SH-SY5Y (cell line): ENCODE measurements at regions not wholly inside any gene's neighbourhood (a gene's known extent, or its start where the extent isn't known, plus 50 kb on each side); places are given as distances from the start of the nearest gene placed in this dataset.

Experiments used
- GATA2 ChIP-seq: IDR thresholded peaks from 2 replicates; pipeline ENCODE4 v1.6.1; 2011; ENCODE audit warnings: mild to moderate bottlenecking, low read depth, low read length
- GATA3 ChIP-seq: IDR thresholded peaks from 2 replicates; pipeline ENCODE4 v1.6.1; 2011; ENCODE audit warnings: low read depth, mild to moderate bottlenecking, low read length, moderate library complexity

DNA sequence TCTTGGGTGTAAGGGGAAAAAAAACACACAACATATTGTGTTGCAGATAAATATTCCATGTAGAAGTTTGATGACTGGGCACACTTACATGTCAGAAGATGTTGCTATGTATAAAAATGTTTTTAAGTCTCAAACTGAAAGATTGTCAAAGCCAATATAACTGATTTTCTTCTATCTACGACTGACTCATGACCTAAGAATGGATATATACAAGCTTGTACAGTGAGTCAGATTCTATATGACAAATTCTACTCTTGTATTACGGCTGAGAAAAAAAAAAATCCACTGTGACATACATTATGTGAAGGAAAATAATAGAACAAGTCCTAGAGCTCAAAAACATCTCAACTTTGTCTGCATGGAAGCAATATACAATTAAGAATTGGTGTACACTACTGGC lies 343.0 kb upstream of the PCDH15 start:
- TF ChIP-seq GATA2: no peak
- no peak for TF ChIP-seq GATA3

DNA sequence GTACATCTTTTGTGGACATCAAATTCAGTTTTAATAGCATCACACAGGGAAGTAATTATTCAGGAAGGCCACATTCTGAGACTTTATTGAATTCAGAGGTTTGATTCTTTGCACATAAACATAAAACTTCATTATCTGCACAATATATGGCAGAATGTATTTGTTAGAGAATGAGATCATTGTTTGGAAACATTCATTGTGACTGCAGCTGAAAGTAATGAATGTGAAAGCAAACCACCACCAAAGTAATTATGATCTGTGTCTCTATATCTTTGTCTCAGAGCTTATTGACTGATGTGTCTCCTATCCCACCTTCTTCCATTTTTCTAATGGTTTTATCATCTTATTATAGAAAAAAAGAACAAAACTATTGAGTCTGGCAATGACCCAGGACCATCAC lies 340.9 kb upstream of the PCDH15 start:
- no peak for TF ChIP-seq GATA2
- no peak for TF ChIP-seq GATA3

DNA sequence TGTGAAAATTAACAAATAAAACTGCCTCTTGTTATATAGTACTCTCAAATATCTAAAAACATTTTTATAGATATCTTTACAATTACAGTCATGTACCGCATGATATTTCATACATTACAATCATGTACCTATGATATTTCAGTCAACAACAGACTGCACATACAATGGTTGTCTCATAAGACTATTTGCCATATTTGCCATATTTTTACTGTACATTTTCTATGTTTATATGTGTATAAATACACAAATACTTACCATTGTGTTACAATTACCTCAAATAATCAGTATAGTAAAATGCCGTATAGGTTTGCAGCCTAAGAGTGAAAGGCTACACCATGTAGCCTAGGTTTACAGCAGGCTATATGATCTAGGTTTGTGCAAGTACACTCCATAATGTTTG lies 336.0 kb upstream of the PCDH15 start:
- no peak for TF ChIP-seq GATA2
- TF ChIP-seq GATA3: no peak

DNA sequence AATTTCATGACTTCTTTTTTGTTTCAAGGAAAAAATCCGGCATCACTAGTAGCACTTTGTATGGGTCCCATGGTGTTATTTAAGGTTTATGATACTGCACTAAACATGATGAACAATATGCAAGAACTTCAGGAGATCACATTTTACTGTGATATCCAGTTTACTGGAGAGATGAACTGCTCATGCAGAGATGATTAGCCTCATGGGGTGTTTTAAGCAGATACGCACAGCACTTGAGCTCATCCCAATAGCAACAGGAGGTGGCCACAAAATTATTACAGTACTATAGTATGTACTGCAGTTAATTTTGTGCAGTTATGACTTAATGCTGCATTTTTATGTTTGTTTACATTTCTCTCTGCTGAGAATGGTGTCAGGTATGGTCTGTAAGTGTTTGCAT lies 303.7 kb upstream of the PCDH15 start:
- no peak for TF ChIP-seq GATA3
- TF ChIP-seq GATA2: no peak

DNA sequence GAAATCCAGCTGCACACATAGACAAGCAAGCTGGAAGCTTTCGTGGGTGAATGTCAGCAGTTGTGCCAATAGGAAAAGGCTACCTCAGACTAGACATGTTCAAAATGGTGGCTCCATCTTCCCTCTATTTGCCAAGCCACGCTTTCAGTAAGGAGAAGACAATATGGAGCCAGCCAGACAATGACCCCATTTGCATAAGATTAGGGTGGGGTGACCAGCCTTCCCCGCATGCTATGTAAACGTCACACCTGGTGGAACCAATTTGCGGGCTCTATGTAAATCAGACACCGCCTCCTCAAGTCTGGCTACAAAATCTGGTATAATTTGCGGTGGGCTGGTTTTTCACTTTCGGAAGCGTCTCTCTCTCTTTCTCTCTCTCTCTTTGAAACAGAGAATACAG lies 297.4 kb upstream of the PCDH15 start:
- TF ChIP-seq GATA2 (no peak), GATA3 (no peak)

DNA sequence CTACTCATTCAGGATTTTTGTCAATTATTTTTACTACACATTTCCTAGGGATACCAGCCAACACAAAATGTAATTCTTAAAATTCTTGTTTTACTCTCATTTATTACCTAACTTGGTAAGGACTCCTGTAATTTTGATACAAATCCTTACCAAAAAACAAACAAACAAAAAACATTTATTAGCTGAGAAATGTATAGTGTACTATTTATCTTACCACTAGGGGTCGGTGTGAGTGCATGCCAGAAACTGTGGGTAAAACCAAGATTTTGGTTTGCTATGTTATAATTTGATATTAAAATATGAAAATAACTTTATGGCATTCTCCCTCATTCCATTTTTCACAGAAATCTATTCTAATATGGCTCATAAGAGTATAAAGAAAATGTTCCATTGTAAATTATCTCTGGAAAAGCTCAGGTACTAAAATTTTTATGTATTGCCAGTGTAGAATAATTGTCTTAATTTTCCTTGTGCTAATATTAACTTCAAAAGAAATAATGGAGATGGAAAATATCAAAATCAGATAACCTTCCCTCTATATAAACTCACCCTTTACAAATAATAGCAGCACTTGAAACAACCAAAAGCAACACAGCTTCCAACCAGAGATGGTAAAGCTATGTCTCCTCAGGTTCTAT lies 290.8 kb upstream of the PCDH15 start:
- TF ChIP-seq GATA3: no peak
- TF ChIP-seq GATA2: no peak

DNA sequence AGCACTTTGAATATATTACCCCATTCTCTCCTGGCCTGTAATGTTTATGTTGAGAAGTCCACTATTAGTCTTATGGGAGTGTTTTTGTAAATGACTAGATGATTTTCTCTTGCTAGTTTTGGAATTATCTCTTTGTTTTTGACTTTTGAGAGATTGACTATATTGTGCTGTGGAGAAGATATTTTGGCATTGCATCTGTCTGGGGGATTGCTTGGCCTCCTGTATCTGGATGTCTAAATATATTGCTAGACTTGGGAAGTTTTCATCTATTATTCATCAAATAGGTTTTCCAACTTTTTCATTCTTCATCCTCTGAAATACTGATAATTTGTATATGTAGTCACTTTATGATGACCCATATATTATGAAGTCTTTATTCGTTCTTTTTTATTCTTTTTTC lies 277.1 kb upstream of the PCDH15 start:
- TF ChIP-seq GATA2: no peak
- no peak for TF ChIP-seq GATA3

DNA sequence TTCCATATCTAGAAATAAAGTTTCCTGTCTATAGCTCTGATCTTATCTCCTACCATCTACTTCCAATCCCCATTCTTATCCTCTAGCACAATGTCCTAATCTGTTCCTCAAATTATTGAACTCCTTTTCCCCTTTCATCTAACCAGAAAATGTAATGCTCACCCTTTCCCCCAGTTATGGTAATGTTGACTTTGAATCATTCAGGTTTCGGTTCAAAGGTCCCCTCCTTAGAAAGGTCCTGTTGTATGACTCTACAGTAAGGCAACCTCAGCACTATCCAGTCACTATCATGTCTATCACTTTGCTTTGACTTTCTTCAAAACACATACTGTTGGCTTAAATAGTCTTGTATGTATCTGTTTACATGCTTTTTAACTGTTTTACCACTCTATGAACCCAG lies 264.2 kb upstream of the PCDH15 start:
- TF ChIP-seq GATA3 (no peak), GATA2 (no peak)

DNA sequence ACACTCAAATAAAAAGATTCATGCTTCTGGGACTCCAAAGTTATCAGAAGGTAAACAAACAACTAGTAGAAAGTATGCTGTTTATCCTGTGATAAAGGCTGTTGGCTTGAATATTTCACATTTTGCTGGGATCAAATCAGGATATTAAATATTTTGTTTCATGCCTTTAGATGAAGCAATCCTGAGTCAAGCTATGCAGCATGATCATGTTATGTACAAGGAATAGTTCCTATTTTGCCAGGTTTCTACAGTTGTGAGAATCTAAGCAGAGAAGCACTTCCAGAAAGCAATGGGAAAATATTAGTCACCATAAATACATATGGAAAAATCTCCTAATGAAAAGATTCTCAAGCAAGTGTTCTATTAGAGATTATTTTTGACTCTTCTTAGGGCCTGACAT lies 262.8 kb upstream of the PCDH15 start:
- no peak for TF ChIP-seq GATA3
- no peak for TF ChIP-seq GATA2

DNA sequence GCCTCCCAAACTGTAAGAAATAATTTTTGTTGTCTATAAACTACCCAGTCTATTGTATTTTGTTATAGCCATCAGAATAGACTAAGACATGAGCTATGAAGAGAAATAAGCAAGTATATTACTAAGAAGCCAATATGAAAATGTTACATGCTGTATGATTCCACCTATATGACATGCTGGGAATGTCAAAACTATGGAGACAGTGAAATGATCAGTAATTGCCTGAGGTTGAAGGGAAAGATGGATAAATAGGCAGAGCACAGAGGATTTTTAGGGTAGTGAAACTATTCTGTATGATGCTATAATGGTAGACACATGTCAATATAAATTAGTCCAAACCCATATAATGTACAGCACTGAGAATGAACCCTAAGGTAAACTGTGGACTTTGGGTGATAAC lies 261.3 kb upstream of the PCDH15 start:
- TF ChIP-seq GATA2 (no peak), GATA3 (no peak)

DNA sequence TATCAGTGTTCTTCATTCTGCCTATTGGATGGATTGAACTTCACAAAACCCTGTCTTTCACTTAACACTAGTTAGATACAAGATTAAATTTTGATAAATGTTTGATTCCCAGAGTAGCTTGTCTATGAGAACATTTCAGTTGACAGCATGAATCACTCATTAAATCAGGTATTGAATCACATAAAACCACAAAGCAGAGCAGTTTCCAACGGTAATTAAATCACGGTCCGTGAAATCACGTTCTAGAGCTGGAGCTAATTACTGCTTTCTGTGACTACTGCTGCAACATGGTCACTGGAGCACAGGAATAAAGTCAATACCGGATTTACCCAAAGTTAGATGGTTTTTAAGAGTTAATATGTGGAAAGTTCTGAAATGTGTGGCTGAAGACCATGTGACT lies 257.8 kb upstream of the PCDH15 start:
- no peak for TF ChIP-seq GATA3
- no peak for TF ChIP-seq GATA2

DNA sequence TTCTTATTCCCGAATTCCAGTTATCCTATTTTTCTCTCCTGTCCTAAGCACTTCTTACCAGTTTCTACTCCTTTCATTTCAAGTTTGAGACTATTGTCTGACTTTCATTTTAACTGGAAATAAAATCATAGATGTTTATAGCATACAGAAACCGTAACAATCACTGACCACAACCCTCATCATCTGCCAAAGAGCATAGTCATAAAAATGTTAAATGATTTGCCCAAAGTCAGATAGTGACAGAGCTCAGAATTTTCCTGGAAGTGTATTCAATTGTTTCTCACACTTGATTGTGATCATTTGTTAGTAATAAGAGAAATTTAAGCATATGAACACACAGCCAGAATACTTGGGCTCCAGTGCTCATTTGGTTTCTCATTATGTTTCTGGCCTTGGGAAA lies 250.5 kb upstream of the PCDH15 start:
- TF ChIP-seq GATA3 (no peak), GATA2 (no peak)

DNA sequence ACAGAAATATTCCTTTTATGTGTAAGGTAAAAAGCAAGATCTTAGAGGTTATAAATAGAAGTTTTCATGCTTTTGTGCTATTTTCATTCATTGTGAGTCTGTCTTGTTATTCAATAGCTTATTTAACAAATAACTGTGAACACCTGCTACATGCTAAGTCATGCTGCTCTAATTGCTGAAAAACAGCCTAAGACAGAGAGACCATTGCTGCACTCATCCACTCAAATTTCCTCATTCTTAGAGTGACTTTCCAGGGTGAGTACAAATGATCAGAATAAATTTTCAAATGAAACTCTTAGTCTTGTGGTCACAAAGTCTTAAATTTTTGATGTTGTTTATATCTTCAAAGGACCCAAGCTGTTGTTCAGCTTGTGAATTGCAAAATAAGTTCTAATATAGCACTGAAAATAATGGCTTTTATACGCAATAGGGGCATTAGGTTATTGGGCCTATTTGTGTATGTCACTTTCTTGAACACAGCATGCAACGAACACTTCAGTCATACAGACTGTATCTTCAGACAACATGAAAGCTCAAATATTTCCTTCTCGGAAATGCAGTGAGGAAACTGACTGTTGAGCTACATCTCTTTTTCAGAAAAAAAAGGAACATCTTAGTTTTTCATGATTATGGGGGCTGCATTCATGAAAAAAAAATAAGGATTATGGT lies 247.9 kb upstream of the PCDH15 start:
- no peak for TF ChIP-seq GATA3
- no peak for TF ChIP-seq GATA2

DNA sequence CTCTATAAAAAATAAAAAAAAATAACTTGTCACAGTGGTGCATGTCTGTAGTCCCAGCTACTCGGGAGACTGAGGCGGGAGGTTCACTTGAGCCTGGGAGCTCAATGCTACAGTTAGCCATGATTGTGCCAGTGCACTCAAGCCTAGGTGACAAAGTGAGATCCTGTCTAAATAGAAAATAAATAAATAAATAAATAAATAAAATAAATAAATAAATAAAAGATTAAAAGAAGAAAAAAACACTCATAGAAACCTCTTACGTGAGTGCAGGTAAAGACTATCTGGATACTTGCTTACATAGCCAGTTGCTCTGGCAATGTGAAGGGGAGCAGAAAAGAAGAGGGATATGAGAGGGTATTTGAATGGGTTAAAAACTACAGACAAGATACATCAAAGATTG lies 242.5 kb upstream of the PCDH15 start:
- TF ChIP-seq GATA3: no peak

DNA sequence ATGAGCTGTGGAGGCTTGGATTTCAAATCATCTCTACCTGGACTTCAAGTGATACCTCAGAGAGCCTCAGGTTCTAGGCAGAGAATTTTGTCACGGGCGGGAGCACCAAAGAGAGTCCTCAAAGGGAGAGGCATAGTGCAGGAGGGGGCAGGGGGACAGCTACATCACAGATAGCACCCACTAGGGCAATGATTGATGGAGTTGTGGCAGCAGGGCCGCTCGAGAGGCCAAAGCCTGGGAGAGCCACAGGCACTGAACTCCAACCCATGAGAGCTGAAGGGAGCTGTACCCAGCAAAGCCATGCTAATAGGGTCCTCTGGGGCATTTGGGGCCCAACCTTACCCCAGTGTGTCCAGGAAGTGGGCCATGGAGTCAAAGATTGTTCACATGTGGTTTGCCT lies 232.0 kb upstream of the PCDH15 start:
- TF ChIP-seq GATA2: no peak
- no peak for TF ChIP-seq GATA3

DNA sequence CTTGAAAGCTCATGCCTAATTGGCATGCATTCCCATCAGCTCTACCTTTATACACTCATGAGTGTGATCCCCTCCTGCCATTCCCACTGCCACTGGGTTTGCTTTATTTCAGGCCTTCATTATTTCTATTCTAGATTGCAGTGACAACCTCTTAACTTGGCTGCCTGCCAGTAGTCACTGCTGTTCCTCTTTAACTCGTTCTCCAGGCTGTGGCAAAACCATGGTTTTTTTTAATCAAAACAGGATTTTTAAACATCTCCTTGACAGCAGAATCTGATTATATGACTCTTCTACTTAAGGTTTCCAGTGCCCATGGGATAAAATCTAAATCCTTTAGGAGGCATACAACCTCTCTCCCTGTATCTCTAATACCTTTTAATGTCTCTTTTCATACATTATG lies 223.7 kb upstream of the PCDH15 start:
- TF ChIP-seq GATA3: no peak
- peak; percentile 53; the same call in 1 of the 2 replicates for TF ChIP-seq GATA2
